HG02943 (cell line): ENCODE measurements at regions not wholly inside any gene's neighbourhood (a gene's known extent, or its start where the extent isn't known, plus 50 kb on each side); places are given as distances from the start of the nearest gene placed in this dataset.
"Not testable (repeated sequence)": the region's sequence is repeated elsewhere in the genome, so short reads cannot be mapped to it uniquely, and the experiment has no call there.

Experiments
- ATAC-seq: cut with Tn5 transposase; IDR thresholded peaks from one replicate; pipeline ENCODE4 v1.9.1; 2021; ENCODE audit warnings: mild to moderate bottlenecking, low read depth, moderate library complexity; ENCODE audit not compliant: unreplicated experiment

- no peak for ATAC-seq
Observed at GRCh38 chr9:21533597-21533996, 51.5 kb upstream of the IFNE start.

GRCh38 chr9:21535396-21535795 is 53.3 kb upstream of the IFNE start:
- no peak for ATAC-seq

- ATAC-seq = no peak
Observed at GRCh38 chr9:21542787-21543186, 60.7 kb upstream of the IFNE start.

DNA sequence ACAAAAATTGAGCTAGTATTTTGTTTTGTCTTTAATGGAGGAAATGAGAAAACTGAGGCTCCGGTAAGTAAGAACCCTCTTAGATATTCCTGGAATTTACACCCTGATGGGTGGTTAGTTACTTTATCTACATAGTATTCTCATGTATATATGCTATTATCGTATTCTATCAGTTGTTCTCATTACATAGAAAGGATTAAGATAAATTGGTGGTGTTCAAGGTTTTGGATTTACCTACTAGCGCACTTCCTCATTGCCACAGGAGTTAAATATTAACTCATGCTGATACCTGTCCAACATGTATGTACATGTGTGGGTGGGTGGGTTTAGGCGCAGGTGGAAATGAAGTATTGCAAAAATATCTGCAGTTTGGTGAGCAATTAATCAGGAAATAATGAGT is 61.1 kb upstream of the IFNE start:
- no peak for ATAC-seq

- ATAC-seq = not testable (repeated sequence)
Observed at GRCh38 chr9:21543816-21544215, 61.7 kb upstream of the IFNE start.

DNA sequence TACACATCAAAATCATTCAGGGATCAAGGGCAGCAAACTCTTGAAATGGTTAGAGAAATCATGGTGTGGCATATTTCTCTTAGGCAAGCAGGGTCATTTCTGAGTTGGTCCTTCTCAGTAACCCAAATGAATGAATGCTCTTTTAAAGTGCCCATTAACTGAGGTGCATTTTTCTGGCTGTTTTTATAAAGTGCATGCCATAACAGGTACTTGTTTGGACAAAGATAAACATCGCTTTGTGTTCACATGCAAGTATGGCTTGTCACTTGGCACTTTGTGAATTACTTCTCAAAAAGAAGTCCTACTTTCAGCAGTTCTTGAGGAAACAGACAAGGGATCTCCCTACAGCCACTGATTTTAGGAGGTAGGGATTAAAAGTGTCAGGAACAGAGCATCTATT is 64.8 kb upstream of the IFNE start:
- no peak for ATAC-seq

- ATAC-seq = no peak
Observed at GRCh38 chr9:21549251-21549765, 67.2 kb upstream of the IFNE start.

DNA sequence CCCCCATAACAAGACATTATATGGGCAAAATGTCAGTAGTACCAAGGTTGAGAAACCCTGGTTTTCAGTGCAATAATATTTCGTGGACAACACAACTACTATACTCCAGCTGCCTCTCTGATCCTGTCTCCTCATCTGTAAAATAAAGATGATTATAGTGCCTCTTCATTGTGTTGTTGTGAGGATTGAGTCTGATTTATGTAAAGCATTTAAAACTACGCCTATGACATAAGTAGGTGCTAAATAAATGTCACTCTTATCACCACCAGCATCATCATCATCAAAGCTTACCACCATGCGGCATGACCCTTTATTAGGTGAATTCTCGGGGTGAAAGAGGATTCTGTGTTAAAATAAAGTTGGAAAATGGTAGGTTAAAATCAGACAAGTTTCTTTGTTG is 67.8 kb upstream of the IFNE start:
- ATAC-seq = no peak

GRCh38 chr9:21550392-21550791 is 68.3 kb upstream of the IFNE start:
- ATAC-seq = no peak

DNA sequence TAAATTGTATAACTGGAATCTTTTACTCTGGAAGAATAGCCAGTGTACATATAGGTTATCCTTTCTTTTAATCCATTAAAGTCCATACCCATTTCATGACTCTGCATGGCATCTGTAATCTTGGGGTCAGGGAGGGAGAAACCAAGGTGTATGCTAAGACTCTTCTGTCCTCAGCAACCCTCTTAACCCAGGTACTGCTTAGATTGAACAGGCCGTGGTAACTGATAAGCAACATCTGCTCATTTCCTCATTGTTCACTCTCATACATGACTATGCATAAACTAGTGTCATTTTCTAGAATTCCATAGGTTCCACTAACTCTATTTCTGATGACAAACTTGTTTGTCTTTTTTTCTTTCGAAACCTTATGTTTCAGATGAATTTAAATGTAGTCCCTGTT is 69.3 kb upstream of the IFNE start:
- ATAC-seq = no peak

DNA sequence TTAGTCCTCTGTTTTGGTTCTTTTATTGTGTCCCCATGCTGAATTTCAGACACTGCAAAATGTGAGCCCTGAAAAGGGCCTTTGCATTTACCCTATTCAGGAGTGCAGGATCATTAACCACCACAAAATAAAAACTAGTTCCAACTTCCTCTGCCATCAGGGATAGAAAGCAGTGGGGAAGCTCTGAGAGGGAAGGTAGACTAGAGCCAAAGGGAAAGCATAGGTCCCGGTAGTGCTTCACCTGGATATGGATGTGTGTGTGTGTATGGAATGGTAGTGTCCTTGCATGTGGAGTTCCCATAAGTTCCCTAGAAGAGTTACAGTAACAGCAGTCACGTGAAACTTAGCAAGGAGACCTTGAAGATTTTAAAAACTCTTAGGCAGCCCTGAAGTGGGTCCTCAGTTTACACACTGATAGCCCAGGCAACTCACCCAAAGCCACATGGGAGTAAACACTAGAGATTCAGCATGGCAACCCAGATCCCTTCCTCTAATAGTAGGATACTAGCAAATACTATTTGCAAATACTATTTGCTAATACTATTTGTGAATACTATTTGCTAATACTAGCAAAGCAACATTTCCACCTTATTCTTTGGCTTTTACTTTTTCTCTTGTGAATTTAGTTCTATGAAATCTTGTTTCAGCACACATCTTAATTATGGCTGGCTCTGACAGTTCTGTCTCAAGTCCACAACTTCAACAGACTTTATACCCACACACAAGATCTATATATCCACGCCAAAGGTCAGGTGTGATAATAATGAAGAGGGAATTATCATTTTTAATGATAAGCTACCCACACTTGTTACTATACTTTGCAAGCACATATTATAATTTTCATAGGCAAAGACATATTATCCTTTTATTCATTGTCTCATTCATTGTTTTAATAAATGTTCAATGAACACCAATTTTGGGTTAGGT is 70.4 kb upstream of the IFNE start:
- no peak for ATAC-seq

GRCh38 chr9:21553441-21553840 is 71.3 kb upstream of the IFNE start:
- no peak for ATAC-seq

DNA sequence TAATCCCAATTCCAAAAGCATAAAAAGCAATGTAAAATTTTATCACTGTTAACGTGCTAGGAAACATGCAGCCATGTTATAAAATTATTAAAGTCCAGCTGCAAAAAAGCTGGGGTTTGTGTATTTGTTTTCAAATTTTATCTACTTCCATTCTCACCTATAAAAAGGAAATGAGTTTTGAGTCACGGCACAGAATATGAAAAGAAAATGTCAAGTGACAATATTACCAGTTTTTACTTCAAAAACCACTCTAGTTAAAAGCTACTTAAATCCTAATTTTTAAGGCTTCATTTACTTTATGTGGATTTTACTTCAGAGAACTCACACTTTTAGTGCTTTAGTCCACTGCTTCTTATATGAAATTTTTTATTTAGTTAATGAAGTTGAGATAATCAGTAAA is 72.7 kb upstream of the IFNE start:
- no peak for ATAC-seq

DNA sequence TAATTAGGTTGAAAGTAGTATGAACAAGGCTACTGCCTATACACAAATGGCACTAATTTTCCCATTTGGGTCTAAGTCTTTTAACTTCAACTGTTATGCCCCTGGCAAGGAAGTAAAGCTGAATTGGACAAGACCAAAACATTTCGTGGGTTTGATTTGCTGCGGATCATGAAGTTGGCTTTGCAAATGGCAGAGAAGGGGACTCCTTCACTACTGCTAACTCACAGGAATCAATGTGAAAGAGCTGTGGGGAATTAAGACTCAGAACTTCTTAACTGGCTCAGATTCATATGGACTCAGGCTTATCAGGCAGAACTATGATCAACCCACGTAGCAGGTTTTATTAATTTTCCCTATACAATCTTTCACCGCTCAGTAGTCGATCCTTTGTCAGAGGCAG is 73.8 kb upstream of the IFNE start:
- ATAC-seq = no peak

- no peak for ATAC-seq
Observed at GRCh38 chr9:21556581-21557427, 74.7 kb upstream of the IFNE start.

DNA sequence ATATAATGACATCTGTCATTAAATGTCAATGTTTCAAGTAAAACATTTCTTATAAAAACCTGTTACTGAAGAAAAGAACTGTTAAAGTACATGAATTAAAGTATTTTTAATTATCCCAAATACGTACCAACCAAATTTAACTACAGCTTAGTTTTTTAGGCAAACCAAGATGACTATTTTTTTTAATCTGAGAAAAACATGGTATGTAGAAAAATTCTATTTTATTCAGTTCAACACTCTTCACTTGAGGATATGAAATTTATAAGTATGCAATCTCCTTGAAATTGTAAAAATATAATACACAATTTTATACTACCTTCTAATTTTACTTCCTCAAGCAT is 75.3 kb upstream of the IFNE start:
- ATAC-seq = no peak

- ATAC-seq = no peak
Observed at GRCh38 chr9:21558079-21558478, 76.0 kb upstream of the IFNE start.

- peak; percentile 15 for ATAC-seq
Observed at GRCh38 chr9:21558615-21559401, 76.7 kb upstream of the IFNE start.

GRCh38 chr9:21559402-21560280 is 77.5 kb upstream of the IFNE start:
- peak; percentile 55 for ATAC-seq

DNA sequence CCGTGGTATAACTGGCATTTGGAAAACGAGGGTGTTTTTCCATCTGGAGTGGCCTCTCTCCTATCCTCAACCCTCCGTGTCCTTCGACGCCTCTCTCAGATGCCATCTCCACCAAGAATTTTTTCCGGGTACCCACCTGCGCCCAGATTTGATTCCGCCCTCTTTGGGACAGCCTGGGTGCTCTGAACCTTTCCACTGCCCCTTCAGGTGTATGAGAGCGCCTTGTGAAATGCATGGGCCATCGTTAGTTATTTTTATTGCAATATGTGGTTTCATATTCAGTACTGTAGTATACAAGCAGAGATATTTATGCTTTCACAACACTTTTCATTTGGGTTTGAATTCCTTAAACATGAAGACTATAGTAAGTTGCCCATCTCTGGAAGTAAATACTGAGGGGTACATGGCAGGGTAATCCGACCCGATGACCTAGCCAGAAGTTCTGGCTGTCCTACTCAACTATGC is 78.2 kb upstream of the IFNE start:
- no peak for ATAC-seq
